ENCODE measurements at regions not wholly inside any gene's neighbourhood (a gene's known extent, or its start where the extent isn't known, plus 50 kb on each side); places are given as distances from the start of the nearest gene placed in this dataset.

GRCh38 chr5:116751684-116752083 lies 177.1 kb upstream of the SEMA6A start:
- no peaks in the 10 kb centered on the region for H3K4me1 ChIP-seq
- no peaks in the 10 kb centered on the region for H3K27me3 ChIP-seq
- H3K9me3 ChIP-seq, result no peaks in the 10 kb centered on the region
- no peaks in the 10 kb centered on the region for H3K36me3 ChIP-seq
- no peak for DNase-seq
- TF ChIP-seq POLR2A (IDR thresholded peaks at IDR 0.05) (no peak), CTCF (IDR thresholded peaks at IDR 0.05) (no peak)
- H3K27ac ChIP-seq, result no peak overlapping the region
- no peak overlapping the region for H3K4me3 ChIP-seq

- no peaks in the 10 kb centered on the region for H3K36me3 ChIP-seq
- H3K9me3 ChIP-seq, result no peaks in the 10 kb centered on the region
- no peak for TF ChIP-seq POLR2A (IDR thresholded peaks at IDR 0.05)
- TF ChIP-seq CTCF (IDR thresholded peaks at IDR 0.05), result no peak
- no peak overlapping the region for H3K4me3 ChIP-seq
- no peaks in the 10 kb centered on the region for H3K27me3 ChIP-seq
- no peak for DNase-seq
- no peaks in the 10 kb centered on the region for H3K4me1 ChIP-seq
- H3K27ac ChIP-seq, result no peak overlapping the region
These were observed 176.3 kb upstream of the SEMA6A start for GRCh38 chr5:116750631-116751580.

- DNase-seq, result no peak
- no peak overlapping the region for H3K27ac ChIP-seq
These were observed 173.3 kb upstream of the SEMA6A start for GRCh38 chr5:116747881-116748280.

GRCh38 chr5:116746668-116747067 lies 172.0 kb upstream of the SEMA6A start:
- H3K4me3 ChIP-seq, result no peak overlapping the region
- no peaks in the 10 kb centered on the region for H3K36me3 ChIP-seq
- no peaks in the 10 kb centered on the region for H3K27me3 ChIP-seq
- TF ChIP-seq CTCF (IDR thresholded peaks at IDR 0.05) (no peak), POLR2A (IDR thresholded peaks at IDR 0.05) (no peak)
- no peaks in the 10 kb centered on the region for H3K9me3 ChIP-seq
- H3K4me1 ChIP-seq, result no peaks in the 10 kb centered on the region
- H3K27ac ChIP-seq, result no peak overlapping the region
- DNase-seq, result no peak

More at GRCh38 chr5:116747881-116748280, 173.3 kb upstream of the SEMA6A start:
- no peaks in the 10 kb centered on the region for H3K27me3 ChIP-seq
- H3K4me1 ChIP-seq, result no peaks in the 10 kb centered on the region
- no peaks in the 10 kb centered on the region for H3K9me3 ChIP-seq
- no peaks in the 10 kb centered on the region for H3K36me3 ChIP-seq
- H3K4me3 ChIP-seq, result no peak overlapping the region
- no peak for TF ChIP-seq POLR2A (IDR thresholded peaks at IDR 0.05)
- TF ChIP-seq CTCF (IDR thresholded peaks at IDR 0.05), result no peak

GRCh38 chr5:116740771-116741170 lies 166.1 kb upstream of the SEMA6A start:
- Histone ChIP-seq H3K27ac (no peak overlapping the region), H3K27me3 (no peaks in the 10 kb centered on the region), H3K4me3 (no peak overlapping the region), H3K36me3 (no peaks in the 10 kb centered on the region), H3K4me1 (peaks cover 0 to 8% (median 0%) of the 10 kb centered on the region in 4 donors), H3K9me3 (no peaks in the 10 kb centered on the region)
- no peak for TF ChIP-seq CTCF (IDR thresholded peaks at IDR 0.05)
- no peak for DNase-seq

Data from Peyer's patch (tissue), 4 donors.